Heart left ventricle (tissue), 16 donors: ENCODE measurements at regions not wholly inside any gene's neighbourhood (a gene's known extent, or its start where the extent isn't known, plus 50 kb on each side); places are given as distances from the start of the nearest gene placed in this dataset.
"Not testable (repeated sequence)": the region's sequence is repeated elsewhere in the genome, so short reads cannot be mapped to it uniquely, and the experiment has no call there.

Experiments
- ATAC-seq, 4 donors: fragments of 200-7000 bp; cut with Tn5 transposase; one replicate each; pipeline ENCODE4 v1.9.1; 2020 to 2022; ENCODE audit warnings: moderate library complexity in 4 of 4, mild to moderate bottlenecking in 3 of 4, moderate number of reproducible peaks in 1 of 4
- DNase-seq, 5 donors: peaks; one replicate each; pipeline ENCODE4 v3.0.0-alpha.2; 2020
- H3K27ac ChIP-seq, 12 donors: fragments of 200-600 bp; sonication (generic) in 4 of 12; one replicate each; pipeline versions ENCODE4 v1.5.0 to v1.8.0; 2016 to 2022; ENCODE audit warnings: mild to moderate bottlenecking in 2 of 12
- H3K27me3 ChIP-seq, 9 donors: fragments of 200-600 bp; sonication (generic) in 2 of 9; one replicate each; pipeline versions ENCODE4 v1.5.1 to v1.8.0; 2016 to 2022; ENCODE audit warnings: mild to moderate bottlenecking in 3 of 9
- H3K36me3 ChIP-seq, 9 donors: fragments of 200-600 bp; sonication (generic) in 2 of 9; one replicate each; pipeline versions ENCODE4 v1.5.0 to v1.8.0; 2018 to 2022; ENCODE audit warnings: mild to moderate bottlenecking in 2 of 9
- H3K4me1 ChIP-seq, 12 donors: fragments of 200-600 bp; sonication (generic) in 4 of 12; one replicate each; pipeline versions ENCODE4 v1.5.0 to v1.8.0; 2016 to 2022; ENCODE audit warnings: mild to moderate bottlenecking in 3 of 12
- H3K4me3 ChIP-seq, 12 donors: fragments of 200-600 bp; sonication (generic) in 4 of 12; one replicate each; pipeline versions ENCODE4 v1.5.0 to v1.8.0; 2017 to 2022; ENCODE audit warnings: mild to moderate bottlenecking in 9 of 12, moderate library complexity in 4 of 12
- H3K9me3 ChIP-seq, 12 donors: fragments of 200-600 bp; sonication (generic) in 4 of 12; one replicate each; pipeline versions ENCODE4 v1.5.0 to v1.8.0; 2016 to 2022; ENCODE audit warnings: mild to moderate bottlenecking in 1 of 12
- CTCF ChIP-seq, 12 donors: fragments of 200-600 bp; sonication (generic) in 4 of 12; IDR thresholded peaks; one replicate each; pipeline versions ENCODE4 v1.5.0 to v1.8.0; 2018 to 2022; ENCODE audit warnings: antibody characterized with exemption in 12 of 12, mild to moderate bottlenecking in 5 of 12
- POLR2A ChIP-seq, 2 donors: fragments of 450-650 bp; IDR thresholded peaks; one replicate each; pipeline ENCODE4 v1.6.1; 2017; ENCODE audit warnings: antibody characterized with exemption in 2 of 2, mild to moderate bottlenecking in 2 of 2, moderate library complexity in 2 of 2
- WGBS, 4 donors: extraction: QIAGEN DNeasy Blood & Tissue Kit in 2 of 4; methylation state at CpG; one replicate each; pipeline versions ENCODE4 v1.1.5 to v1.1.7; 2013 to 2018; 5-methylcytosine and 5-hydroxymethylcytosine counted together
- intact Hi-C, 10 donors: fragments of 100-400 bp; cut with DNase I; formaldehyde crosslinking; loops; one replicate each; pipeline versions ENCODE4 v1.11.1 to v1.14.2; 2022
- donor health status: ischemic (EF 13 %, LVEDD 7.1; RV severe dilation, severe dysfunction).
- donor health status: healthy with polysubstance abuse.
- donor health status: DM: no; HTN: yes; CAD: no.
- donor health status: DM: no; HTN: no; CAD: no.
- donor health status: ischemic (EF 25% LVEDD 6.9; RV normal size, moderate dysfunction).
- donor health status: ischemic (EF 25% LVEDD 5.7; RV mildly dilated, moderate dysfunction).
- donor health status: healthy.
- donor health status: DM: yes; HTN: yes; CAD: no.
- donor health status: ischemic (EF 35%, LVEDD 5.7; RV mildly dilated, moderate dysfunction).
- donor health status: nonischemic (EF 11% LVEDD 7.7; RV severe dilation, severe dysfunction).
- donor health status: DM: yes; HTN: yes; CAD: no.
- donor health status: PGD.
- donor health status: ischemic (EF 29% LVEDD 5.4; RV normal size, mild dysfunction).
- donor health status: nonischemic (EF 23%, LVEDD 6.1; RV moderate dilation, normal function).

- Histone ChIP-seq H3K4me1 (no peaks in the 10 kb centered on the region), H3K36me3 (no peaks in the 10 kb centered on the region), H3K27me3 (no peaks in the 10 kb centered on the region), H3K9me3 (no peaks in the 10 kb centered on the region), H3K27ac (no peak overlapping the region), H3K4me3 (no peak overlapping the region)
- TF ChIP-seq POLR2A (IDR thresholded peaks at IDR 0.05) (no peak), CTCF (IDR thresholded peaks at IDR 0.05) (no peak)
- intact Hi-C loops = no loop called here
- DNase-seq (no peak), ATAC-seq (no peak)
- WGBS, 4 donors = 41 to 58% (median 51%) methylated on average over 2 of the region's 2 CpGs
Measured at GRCh38 chr2:147147802-147148201, 697.0 kb upstream of the ACVR2A start.

GRCh38 chr2:147141930-147142329 is 702.9 kb upstream of the ACVR2A start:
- 67 to 85% (median 83%) methylated on average over 4 of the region's 4 CpGs for WGBS, 4 donors
- no peak for TF ChIP-seq POLR2A (IDR thresholded peaks at IDR 0.05)
- TF ChIP-seq CTCF (IDR thresholded peaks at IDR 0.05) = no peak
- DNase-seq (no peak), ATAC-seq (no peak)
- H3K36me3 ChIP-seq = no peaks in the 10 kb centered on the region
- no peak overlapping the region for H3K4me3 ChIP-seq
- H3K27ac ChIP-seq = no peak overlapping the region
- H3K27me3 ChIP-seq = no peaks in the 10 kb centered on the region
- H3K9me3 ChIP-seq = no peaks in the 10 kb centered on the region
- H3K4me1 ChIP-seq = no peaks in the 10 kb centered on the region
- intact Hi-C loops = no loop called here

- H3K4me3 ChIP-seq, H3K27me3 ChIP-seq, DNase-seq, ATAC-seq, H3K9me3 ChIP-seq, H3K36me3 ChIP-seq, H3K27ac ChIP-seq, H3K4me1 ChIP-seq, intact Hi-C loops: not testable (repeated sequence)
- 67 to 75% (median 72%) methylated on average over 2 of the region's 2 CpGs for WGBS, 4 donors
Measured at GRCh38 chr2:147139732-147140131, 705.1 kb upstream of the ACVR2A start.

GRCh38 chr2:147137711-147138110 is 707.1 kb upstream of the ACVR2A start:
- intact Hi-C loops = no loop called here
- ATAC-seq = no peak
- H3K36me3 ChIP-seq = no peaks in the 10 kb centered on the region
- no peaks in the 10 kb centered on the region for H3K9me3 ChIP-seq
- no peaks in the 10 kb centered on the region for H3K27me3 ChIP-seq
- TF ChIP-seq CTCF (IDR thresholded peaks at IDR 0.05) (no peak), POLR2A (IDR thresholded peaks at IDR 0.05) (no peak)
- WGBS, 4 donors = 78 to 85% (median 84%) methylated on average over 3 of the region's 3 CpGs
- no peak for DNase-seq
- no peak overlapping the region for H3K27ac ChIP-seq
- no peak overlapping the region for H3K4me3 ChIP-seq
- H3K4me1 ChIP-seq = no peaks in the 10 kb centered on the region

- Histone ChIP-seq H3K27ac (no peak overlapping the region), H3K36me3 (no peaks in the 10 kb centered on the region), H3K27me3 (no peaks in the 10 kb centered on the region), H3K9me3 (no peaks in the 10 kb centered on the region), H3K4me3 (no peak overlapping the region), H3K4me1 (no peaks in the 10 kb centered on the region)
- ATAC-seq (no peak), DNase-seq (no peak)
- intact Hi-C loops = no loop called here
- TF ChIP-seq POLR2A (IDR thresholded peaks at IDR 0.05) (no peak), CTCF (IDR thresholded peaks at IDR 0.05) (no peak)
- 27 to 56% (median 41%) methylated on average over 5 of the region's 5 CpGs for WGBS, 4 donors
Measured at GRCh38 chr2:147135376-147135775, 709.5 kb upstream of the ACVR2A start.
